BLaER1 treated with 17β-estradiol and CSF1 and Interleukin-3, amounts not matched to agents 10 nM and 100 nM (cell line): ENCODE measurements at regions not wholly inside any gene's neighbourhood (a gene's known extent, or its start where the extent isn't known, plus 50 kb on each side); places are given as distances from the start of the nearest gene placed in this dataset.
A peak's percentile ranks its signal among the peaks of the same experiment; 100 is the strongest.

Source experiments
- H3K27ac ChIP-seq, 11 experiments: shearing (Covaris generic); formaldehyde crosslinking; 2 replicates each; pipeline ENCODE4 v1.8.1; 2022
- H3K27me3 ChIP-seq, 11 experiments: shearing (Covaris generic); formaldehyde crosslinking; 2 replicates each; pipeline ENCODE4 v1.8.1; 2022
- H3K36me3 ChIP-seq, 11 experiments: shearing (Covaris generic); formaldehyde crosslinking; 2 replicates each; pipeline ENCODE4 v1.8.1; 2022
- H3K4me1 ChIP-seq, 10 experiments: shearing (Covaris generic); formaldehyde crosslinking; 2 replicates each; pipeline ENCODE4 v1.8.1; 2022
- H3K4me2 ChIP-seq, 11 experiments: shearing (Covaris generic); formaldehyde crosslinking; 2 replicates each; pipeline ENCODE4 v1.8.1; 2022
- H3K4me3 ChIP-seq, 10 experiments: shearing (Covaris generic); formaldehyde crosslinking; 2 replicates each; pipeline ENCODE4 v1.8.1; 2022
- H3K9ac ChIP-seq, 11 experiments: shearing (Covaris generic); formaldehyde crosslinking; 2 replicates each; pipeline ENCODE4 v1.8.1; 2022
- H3K9me3 ChIP-seq, 11 experiments: shearing (Covaris generic); formaldehyde crosslinking; replicated peaks in 1 of 11; 2 replicates each; pipeline ENCODE4 v1.8.1; 2022
- H4K20me1 ChIP-seq, 11 experiments: shearing (Covaris generic); formaldehyde crosslinking; 2 replicates each; pipeline ENCODE4 v1.8.1; 2022
- Cebpa-rat ChIP-seq, 11 experiments: shearing (Covaris generic); IDR thresholded peaks; 2 replicates each; pipeline ENCODE4 v1.8.1; 2022

DNA sequence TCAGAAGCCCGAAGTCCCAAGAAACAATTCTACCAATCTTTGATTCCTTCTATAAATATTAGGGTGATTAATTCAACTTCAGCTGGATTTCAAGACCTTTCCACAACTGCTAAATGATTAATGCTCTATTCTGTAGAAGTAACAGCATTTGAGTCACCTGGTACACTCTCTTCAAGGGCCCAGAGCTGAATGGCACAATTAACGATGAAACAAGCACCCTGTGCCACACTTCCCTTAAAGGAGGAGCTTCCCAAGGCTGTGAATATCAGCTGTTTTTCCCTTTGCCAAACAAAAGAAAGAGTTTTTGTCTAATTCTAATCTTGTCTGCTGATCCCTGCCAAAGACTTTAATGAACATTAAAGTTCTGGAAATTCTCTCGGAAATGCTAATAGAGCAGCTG is 56.0 kb downstream of the BOD1L2 start:
- H3K4me3 ChIP-seq: no peak overlapping the region
- no peaks in the 10 kb centered on the region for H3K4me1 ChIP-seq
- no peaks in the 10 kb centered on the region for H3K36me3 ChIP-seq
- H3K9ac ChIP-seq: no peak overlapping the region
- TF ChIP-seq Cebpa-rat (IDR thresholded peaks at IDR 0.05): no peak
- no peak overlapping the region for H3K4me2 ChIP-seq
- H3K27me3 ChIP-seq: no peaks in the 10 kb centered on the region
- no peak overlapping the region for H3K27ac ChIP-seq
- H4K20me1 ChIP-seq: no peaks in the 10 kb centered on the region
- no peaks in the 10 kb centered on the region for H3K9me3 ChIP-seq

DNA sequence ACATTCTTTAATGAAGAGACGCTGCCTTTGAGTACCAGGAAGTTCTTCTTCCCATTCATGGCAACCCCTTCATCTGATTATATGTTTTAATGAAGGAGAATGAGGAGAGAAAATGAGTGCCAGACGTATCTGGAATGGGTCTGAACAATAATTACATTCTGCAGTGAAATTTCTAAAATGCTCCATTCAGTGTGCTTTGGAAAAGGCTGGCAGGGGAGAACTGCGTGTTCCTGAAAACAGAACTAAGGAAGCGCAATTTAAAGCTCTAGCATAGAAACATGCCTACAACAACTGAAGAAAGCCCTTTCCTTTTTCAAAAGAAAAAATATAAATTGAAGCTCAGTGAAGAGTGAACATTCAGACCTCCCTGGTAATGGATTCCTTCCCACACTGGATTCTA is 58.8 kb downstream of the BOD1L2 start:
- H3K9me3 ChIP-seq: no peaks in the 10 kb centered on the region
- no peaks in the 10 kb centered on the region for H3K27me3 ChIP-seq
- no peaks in the 10 kb centered on the region; a peak in 1 of 20 replicates for H3K4me1 ChIP-seq
- no peak for TF ChIP-seq Cebpa-rat (IDR thresholded peaks at IDR 0.05)
- no peak overlapping the region for H3K4me3 ChIP-seq
- H3K4me2 ChIP-seq: no peak overlapping the region
- H3K27ac ChIP-seq: no peak overlapping the region
- no peaks in the 10 kb centered on the region for H3K36me3 ChIP-seq
- H3K9ac ChIP-seq: no peak overlapping the region
- H4K20me1 ChIP-seq: no peaks in the 10 kb centered on the region

DNA sequence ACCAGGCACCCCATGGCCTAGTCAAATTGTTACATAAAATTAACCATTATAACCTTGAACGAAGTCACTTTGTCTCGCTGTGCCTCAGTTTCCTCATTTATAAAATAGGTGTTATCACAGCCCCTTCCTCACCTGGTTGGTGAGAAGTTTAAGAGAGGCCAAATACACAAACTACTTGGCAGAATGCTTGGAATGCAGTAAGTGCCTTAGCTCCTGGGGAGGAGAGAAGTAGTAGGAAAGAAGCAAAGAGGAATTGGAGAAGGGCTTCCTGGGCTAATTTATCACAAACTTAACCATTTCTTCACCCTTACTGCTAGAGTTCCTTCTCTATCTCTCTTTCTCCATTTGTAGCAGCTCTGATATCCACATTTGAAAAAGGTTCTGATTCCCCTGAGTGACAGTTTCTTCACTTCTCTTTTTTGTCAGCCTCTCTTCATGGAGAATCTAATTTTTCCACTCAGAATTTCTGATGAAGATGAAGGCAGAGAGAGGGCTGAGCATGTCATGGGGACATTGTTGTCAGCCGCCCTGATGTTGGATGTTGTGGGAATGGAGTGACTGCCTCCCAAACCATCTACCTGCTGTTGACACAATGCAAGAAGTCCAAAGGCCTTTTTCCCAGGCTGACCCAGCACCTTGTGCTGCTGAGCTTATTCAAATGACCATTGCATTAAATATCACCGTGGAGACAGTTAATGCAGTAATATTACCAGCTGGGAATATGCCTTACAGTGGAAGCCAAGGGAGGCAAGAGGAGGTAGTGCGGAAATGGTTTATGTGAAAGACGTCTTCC is 60.4 kb downstream of the BOD1L2 start:
- no peak overlapping the region for H3K4me2 ChIP-seq
- no peak overlapping the region for H3K4me3 ChIP-seq
- no peak for TF ChIP-seq Cebpa-rat (IDR thresholded peaks at IDR 0.05)
- no peaks in the 10 kb centered on the region for H3K36me3 ChIP-seq
- H3K9me3 ChIP-seq: no peaks in the 10 kb centered on the region
- no peaks in the 10 kb centered on the region for H4K20me1 ChIP-seq
- H3K27me3 ChIP-seq: no peaks in the 10 kb centered on the region
- no peak overlapping the region for H3K27ac ChIP-seq
- H3K4me1 ChIP-seq: no peaks in the 10 kb centered on the region; a peak in 1 of 20 replicates
- H3K9ac ChIP-seq: no peak overlapping the region

DNA sequence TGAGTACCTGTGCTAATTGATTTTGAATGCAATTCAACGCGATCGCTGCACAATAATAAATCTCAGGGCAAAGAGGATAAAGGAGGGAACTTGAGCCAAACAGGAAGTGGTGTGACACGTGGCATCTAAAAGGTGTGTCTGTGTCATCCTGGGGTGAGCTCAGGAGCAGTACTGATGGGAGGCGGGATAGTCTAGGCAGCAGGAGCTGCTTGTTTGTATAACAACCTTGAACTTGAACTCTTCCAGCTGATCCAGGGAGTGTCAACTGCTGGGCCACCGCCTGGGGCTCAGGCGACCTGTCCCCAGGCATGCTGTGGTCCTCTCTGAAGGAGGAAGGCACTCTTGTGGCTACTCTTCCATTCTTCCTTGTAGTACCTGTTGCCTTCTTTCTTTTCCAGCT is 61.2 kb downstream of the BOD1L2 start:
- no peak overlapping the region for H3K9ac ChIP-seq
- H3K27ac ChIP-seq: no peak overlapping the region
- H3K4me2 ChIP-seq: no peak overlapping the region
- no peaks in the 10 kb centered on the region for H3K36me3 ChIP-seq
- H3K4me1 ChIP-seq: no peaks in the 10 kb centered on the region; a peak in 1 of 20 replicates
- H3K4me3 ChIP-seq: no peak overlapping the region
- no peak for TF ChIP-seq Cebpa-rat (IDR thresholded peaks at IDR 0.05)
- no peaks in the 10 kb centered on the region for H3K9me3 ChIP-seq
- no peaks in the 10 kb centered on the region for H3K27me3 ChIP-seq
- H4K20me1 ChIP-seq: no peaks in the 10 kb centered on the region

DNA sequence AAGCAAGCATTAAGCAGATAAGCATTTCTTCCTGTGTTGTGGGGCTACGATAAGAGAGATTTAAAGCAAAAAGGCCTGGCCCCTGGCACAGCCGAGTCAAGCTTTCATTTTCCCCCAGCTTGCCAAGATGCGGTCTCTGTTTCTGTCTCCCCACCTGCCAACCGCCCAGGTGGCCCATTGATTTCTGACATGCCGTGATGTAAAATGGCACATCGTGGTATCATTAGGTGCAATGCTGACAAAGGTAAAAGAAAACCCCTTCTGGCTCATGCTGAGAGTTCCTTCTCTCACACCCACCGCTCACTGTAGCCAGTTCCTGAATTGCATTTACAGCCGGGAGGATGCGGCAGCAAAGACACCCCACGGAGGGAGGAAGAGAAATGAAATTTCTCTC is 62.8 kb downstream of the BOD1L2 start:
- Histone ChIP-seq H3K9ac (no peak overlapping the region), H3K27ac (no peak overlapping the region), H3K27me3 (no peaks in the 10 kb centered on the region), H3K9me3 (no peaks in the 10 kb centered on the region), H4K20me1 (no peaks in the 10 kb centered on the region), H3K4me1 (no peaks in the 10 kb centered on the region; a peak in 1 of 20 replicates), H3K36me3 (no peaks in the 10 kb centered on the region), H3K4me2 (no peak overlapping the region), H3K4me3 (no peak overlapping the region)
- TF ChIP-seq Cebpa-rat (IDR thresholded peaks at IDR 0.05): no peak

DNA sequence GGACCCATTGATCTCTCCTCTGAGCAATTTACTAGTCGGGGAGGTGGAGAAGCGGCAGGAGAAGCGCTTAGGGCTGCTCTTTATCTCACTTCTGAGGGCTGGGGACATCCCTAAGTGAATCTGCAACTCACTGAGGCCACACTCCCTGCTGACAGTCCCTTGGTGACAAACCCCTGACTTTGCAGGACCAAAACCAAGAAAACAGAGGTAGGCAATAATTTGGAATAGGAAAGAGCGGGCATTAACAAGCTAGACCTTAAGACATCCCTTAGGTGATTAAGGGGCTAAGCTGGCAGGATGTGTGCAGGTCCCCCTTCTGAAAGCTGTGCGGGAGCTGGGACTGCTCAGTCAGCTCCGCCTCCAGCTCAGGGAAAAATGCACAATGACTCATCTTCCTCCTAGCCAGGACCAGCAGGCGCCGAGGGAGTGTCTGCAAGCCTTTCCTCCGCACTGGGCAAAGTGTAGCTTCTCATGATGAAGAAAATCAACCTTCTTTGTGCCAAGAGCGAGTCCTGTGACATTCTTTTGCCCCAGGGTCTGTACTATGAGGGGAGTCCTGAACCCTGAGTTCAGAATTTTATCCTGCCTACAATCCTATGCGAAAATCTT is 63.3 kb downstream of the BOD1L2 start:
- Histone ChIP-seq H3K27ac (no peak overlapping the region), H3K9me3 (no peaks in the 10 kb centered on the region), H3K27me3 (no peaks in the 10 kb centered on the region), H3K4me1 (no peaks in the 10 kb centered on the region; a peak in 1 of 20 replicates), H3K4me2 (no peak overlapping the region), H3K4me3 (no peak overlapping the region), H3K36me3 (no peaks in the 10 kb centered on the region), H3K9ac (no peak overlapping the region), H4K20me1 (no peaks in the 10 kb centered on the region)
- TF ChIP-seq Cebpa-rat (IDR thresholded peaks at IDR 0.05): no peak

DNA sequence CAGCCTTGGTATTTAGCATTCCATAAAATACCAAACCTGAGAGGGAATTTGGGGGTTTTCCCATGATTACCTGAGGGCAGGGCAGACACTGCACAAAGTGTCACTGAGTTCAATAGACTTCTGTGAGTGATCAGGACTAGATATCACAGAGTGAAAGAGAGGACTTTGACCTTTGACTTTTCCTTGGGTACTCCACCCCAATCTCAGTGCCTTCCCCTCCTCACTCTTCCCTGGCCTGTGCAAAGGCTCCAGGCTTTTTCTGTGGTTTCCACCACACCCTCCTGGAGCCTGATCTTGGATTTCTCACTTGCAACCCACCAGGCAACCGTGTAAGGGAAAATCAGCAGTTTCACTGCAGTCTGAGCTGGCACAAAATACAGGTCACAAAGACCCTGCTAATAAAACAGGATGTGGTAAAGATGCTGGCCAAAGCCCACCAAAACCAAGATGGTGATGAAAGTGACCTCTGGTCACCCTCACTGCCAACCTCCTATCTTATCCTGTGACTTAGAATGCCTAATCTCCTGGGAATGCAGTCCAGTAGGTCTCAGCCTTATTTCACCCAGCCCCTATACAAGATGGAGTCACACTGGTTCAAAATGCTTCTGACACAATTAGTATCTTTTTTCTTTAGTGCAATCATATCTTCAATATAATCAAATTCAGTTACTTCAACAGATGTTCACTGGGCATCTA is 64.0 kb downstream of the BOD1L2 start:
- Histone ChIP-seq H3K36me3 (no peaks in the 10 kb centered on the region), H3K9ac (no peak overlapping the region), H3K27ac (no peak overlapping the region), H3K4me1 (no peaks in the 10 kb centered on the region; a peak in 1 of 20 replicates), H3K4me2 (no peak overlapping the region), H3K9me3 (no peaks in the 10 kb centered on the region), H3K4me3 (no peak overlapping the region), H4K20me1 (no peaks in the 10 kb centered on the region), H3K27me3 (no peaks in the 10 kb centered on the region)
- TF ChIP-seq Cebpa-rat (IDR thresholded peaks at IDR 0.05): no peak

DNA sequence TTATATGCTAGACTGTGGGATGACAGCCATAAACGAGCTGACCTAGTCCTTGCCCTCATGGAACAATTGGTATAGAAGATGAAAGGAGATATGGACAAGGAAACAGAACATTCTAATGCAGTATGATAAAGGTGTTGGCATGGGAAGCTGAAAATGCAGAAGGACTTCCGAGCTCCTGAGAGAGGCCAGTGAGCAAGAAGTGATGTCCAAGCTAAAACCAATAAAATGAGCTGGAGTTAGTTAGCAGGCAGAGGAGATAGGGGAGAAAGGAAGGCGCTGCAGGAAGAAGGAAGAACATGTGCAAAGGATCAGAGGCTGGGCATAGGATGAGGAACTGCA is 64.5 kb downstream of the BOD1L2 start:
- no peak overlapping the region for H3K4me3 ChIP-seq
- H3K27me3 ChIP-seq: no peaks in the 10 kb centered on the region
- no peaks in the 10 kb centered on the region; a peak in 1 of 20 replicates for H3K4me1 ChIP-seq
- H3K4me2 ChIP-seq: no peak overlapping the region
- no peak overlapping the region for H3K9ac ChIP-seq
- no peaks in the 10 kb centered on the region for H3K36me3 ChIP-seq
- H3K27ac ChIP-seq: no peak overlapping the region
- no peaks in the 10 kb centered on the region for H4K20me1 ChIP-seq
- H3K9me3 ChIP-seq: no peaks in the 10 kb centered on the region
- no peak for TF ChIP-seq Cebpa-rat (IDR thresholded peaks at IDR 0.05)

DNA sequence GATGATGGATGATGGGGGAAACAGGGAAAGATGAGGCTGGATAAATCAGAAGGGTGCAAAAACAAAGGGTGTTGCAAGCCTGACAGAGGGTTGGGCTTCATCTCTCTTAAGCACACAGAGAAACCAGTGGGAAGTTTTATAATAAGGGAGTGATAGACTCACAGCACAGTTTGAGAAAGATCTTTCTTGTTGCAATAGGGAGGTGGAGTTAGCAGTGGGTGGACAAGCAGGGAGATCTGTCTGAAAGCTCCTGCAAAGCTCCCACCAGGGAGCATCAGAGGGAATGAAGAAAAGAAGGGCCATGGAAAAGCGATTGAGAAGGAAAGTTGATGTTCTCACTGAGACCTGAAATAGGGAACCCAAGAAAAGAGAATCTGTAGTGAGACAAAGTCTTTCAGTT is 64.9 kb downstream of the BOD1L2 start:
- no peak overlapping the region for H3K9ac ChIP-seq
- no peaks in the 10 kb centered on the region; a peak in 1 of 20 replicates for H3K4me1 ChIP-seq
- H3K4me3 ChIP-seq: no peak overlapping the region
- H4K20me1 ChIP-seq: no peaks in the 10 kb centered on the region
- no peak overlapping the region for H3K27ac ChIP-seq
- H3K4me2 ChIP-seq: no peak overlapping the region
- H3K9me3 ChIP-seq: no peaks in the 10 kb centered on the region
- H3K36me3 ChIP-seq: no peaks in the 10 kb centered on the region
- no peak for TF ChIP-seq Cebpa-rat (IDR thresholded peaks at IDR 0.05)
- no peaks in the 10 kb centered on the region for H3K27me3 ChIP-seq

DNA sequence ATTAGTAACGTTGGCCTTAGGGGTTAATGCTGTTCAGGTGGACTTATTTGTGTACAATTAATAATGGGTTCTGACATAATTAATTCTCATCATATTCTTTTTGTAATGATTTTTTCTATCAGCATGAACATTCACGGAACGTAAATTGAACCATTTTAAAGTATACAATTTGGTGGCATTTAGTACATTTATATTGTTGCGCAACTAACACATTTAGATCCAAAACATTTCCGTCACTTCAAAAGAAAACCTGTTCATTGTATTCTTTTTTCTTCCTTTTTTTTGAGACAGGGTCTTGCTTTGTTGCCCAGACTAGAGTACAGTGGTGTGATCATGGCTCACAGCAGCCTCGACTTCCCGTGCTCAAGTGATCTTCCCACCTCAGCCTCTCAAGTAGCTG is 65.8 kb downstream of the BOD1L2 start:
- no peak overlapping the region for H3K4me2 ChIP-seq
- no peaks in the 10 kb centered on the region; a peak in 1 of 20 replicates for H3K4me1 ChIP-seq
- no peak overlapping the region for H3K27ac ChIP-seq

More for the DNA sequence above, 65.8 kb downstream of the BOD1L2 start:
- H3K36me3 ChIP-seq: no peaks in the 10 kb centered on the region
- peak in 5 of 11 experiments; percentile 31 to 82 (median 69); a peak in 8 of 22 replicates for TF ChIP-seq Cebpa-rat (IDR thresholded peaks at IDR 0.05)
- no peaks in the 10 kb centered on the region for H4K20me1 ChIP-seq
- H3K27me3 ChIP-seq: no peaks in the 10 kb centered on the region
- H3K4me3 ChIP-seq: no peak overlapping the region
- no peak overlapping the region for H3K9ac ChIP-seq
- H3K9me3 ChIP-seq: no peaks in the 10 kb centered on the region
